ENCODE measurements at regions not wholly inside any gene's neighbourhood (a gene's known extent, or its start where the extent isn't known, plus 50 kb on each side); places are given as distances from the start of the nearest gene placed in this dataset.

DNA sequence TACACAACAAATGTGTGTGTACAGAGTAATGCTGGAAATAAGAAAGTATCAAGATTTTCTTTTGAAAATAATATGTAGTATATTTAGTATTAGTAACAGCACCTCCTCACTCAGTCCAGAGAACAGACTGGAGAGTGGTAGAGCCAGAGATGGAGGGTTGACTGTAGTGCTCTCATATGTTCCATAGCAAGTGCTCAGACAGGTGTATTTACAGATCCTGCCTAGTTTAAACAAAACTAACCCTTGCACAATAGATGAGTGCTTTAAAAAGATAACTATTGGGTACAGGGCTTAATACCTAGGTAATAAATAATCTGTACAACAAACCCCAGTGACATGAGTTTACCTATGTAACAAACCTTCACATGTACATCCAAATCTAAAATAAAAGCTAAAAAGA lies 381.0 kb upstream of the EMCN start:
- TF ChIP-seq ZNF274 (IDR thresholded peaks at IDR 0.05; ENCODE audit: low read depth, low read length), result no peak
- TF ChIP-seq YY1 (IDR thresholded peaks at IDR 0.05; ENCODE audit: insufficient read depth, insufficient read length), result no peak
- TF ChIP-seq SUZ12 (IDR thresholded peaks at IDR 0.05; ENCODE audit: extremely low read depth, insufficient read depth, insufficient read length), result no peak

Measured in NT2/D1 (cell line).